GM12874 (cell line): ENCODE measurements at regions not wholly inside any gene's neighbourhood (a gene's known extent, or its start where the extent isn't known, plus 50 kb on each side); places are given as distances from the start of the nearest gene placed in this dataset.

Source experiments
- TF ChIP-seq, protein P1 (sequence below): IDR thresholded peaks from 2 replicates; pipeline ENCODE4 v1.5.1; 2011; ENCODE audit warnings: low read depth, mild to moderate bottlenecking, control low read depth, low read length, moderate library complexity; ENCODE audit not compliant: insufficient read depth

DNA sequence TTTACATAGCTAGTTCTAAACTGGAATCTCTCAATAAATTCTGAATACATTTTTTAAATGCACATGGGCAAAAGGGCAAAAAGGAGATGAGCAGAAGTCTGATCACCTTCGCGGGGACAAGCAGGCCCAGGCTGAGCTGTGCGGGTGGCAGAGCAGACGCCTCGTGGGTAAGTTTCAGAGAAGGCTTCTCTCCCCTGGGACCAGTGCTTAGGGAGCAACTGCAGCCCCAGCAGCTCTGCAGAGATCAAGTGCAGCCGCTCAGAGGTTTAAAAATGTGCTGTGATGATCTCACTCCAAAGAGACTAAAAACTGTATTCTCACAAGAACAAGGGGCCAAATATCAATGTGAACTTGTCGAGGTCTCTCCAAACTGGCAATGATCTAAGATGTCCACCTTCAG is 264.3 kb upstream of the RNF32 start:
- TF ChIP-seq, protein P1, sequence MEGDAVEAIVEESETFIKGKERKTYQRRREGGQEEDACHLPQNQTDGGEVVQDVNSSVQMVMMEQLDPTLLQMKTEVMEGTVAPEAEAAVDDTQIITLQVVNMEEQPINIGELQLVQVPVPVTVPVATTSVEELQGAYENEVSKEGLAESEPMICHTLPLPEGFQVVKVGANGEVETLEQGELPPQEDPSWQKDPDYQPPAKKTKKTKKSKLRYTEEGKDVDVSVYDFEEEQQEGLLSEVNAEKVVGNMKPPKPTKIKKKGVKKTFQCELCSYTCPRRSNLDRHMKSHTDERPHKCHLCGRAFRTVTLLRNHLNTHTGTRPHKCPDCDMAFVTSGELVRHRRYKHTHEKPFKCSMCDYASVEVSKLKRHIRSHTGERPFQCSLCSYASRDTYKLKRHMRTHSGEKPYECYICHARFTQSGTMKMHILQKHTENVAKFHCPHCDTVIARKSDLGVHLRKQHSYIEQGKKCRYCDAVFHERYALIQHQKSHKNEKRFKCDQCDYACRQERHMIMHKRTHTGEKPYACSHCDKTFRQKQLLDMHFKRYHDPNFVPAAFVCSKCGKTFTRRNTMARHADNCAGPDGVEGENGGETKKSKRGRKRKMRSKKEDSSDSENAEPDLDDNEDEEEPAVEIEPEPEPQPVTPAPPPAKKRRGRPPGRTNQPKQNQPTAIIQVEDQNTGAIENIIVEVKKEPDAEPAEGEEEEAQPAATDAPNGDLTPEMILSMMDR = no peak

DNA sequence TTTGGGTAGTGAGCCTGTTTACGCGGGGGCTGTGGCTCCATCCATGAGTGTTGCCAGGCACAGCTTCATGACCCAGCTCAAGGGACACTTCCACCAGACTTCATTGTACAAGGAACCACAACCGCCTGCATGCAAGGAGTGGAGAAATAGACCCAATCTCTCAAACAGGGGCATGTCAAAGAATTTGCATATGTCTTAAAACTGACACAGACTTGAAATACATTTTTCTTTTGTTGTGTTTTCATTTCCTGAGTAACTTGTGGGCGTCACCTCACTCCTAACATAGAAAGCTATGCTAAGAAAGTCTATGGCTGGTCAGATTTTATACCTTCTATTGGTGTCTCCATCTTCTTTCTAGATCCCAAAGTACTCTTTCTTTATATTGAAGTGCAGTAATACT is 266.2 kb upstream of the RNF32 start:
- TF ChIP-seq, protein P1 = no peak

DNA sequence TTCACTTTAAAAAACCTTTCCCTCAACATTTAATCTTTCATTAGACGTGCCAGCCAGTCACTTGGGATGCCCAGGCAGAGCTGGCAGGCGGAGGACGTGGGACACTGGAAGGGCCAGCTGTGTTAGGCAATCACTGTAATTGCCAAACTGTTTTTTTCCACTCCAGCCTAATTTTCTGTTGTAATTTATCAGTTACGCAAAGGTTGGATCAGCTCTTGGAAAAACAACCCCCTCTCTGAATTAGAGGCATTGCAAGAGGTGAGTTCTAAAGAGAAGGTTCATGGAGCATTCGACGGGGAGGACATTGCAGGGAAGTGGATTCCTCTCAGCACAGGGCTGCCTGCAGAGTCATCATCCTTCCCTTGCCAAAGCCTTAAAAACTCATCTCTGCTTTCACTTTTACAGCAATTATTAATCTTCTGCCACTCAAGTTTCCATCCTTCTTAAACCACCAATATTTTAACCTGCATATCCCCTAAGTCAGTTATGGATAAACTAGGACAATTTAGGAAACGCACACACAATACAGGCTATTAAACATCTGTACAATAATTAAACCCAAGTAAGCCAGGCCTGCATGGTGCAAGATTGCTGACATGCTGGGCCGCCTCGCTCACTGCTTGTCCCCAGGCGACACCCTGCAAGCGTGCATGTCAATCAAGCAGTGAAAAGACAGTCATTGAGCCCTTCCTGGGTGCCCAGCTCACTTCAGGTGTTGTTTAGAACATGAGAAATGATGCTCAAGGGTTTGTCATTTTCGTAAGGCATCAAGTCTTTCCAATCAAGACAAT is 272.3 kb upstream of the RNF32 start:
- TF ChIP-seq, protein P1 = no peak

- TF ChIP-seq, protein P1 = no peak
These were observed 276.8 kb upstream of the RNF32 start for GRCh38 chr7:156363751-156364150.

- TF ChIP-seq, protein P1 = no peak
These were observed 279.7 kb upstream of the RNF32 start for GRCh38 chr7:156360835-156361234.

DNA sequence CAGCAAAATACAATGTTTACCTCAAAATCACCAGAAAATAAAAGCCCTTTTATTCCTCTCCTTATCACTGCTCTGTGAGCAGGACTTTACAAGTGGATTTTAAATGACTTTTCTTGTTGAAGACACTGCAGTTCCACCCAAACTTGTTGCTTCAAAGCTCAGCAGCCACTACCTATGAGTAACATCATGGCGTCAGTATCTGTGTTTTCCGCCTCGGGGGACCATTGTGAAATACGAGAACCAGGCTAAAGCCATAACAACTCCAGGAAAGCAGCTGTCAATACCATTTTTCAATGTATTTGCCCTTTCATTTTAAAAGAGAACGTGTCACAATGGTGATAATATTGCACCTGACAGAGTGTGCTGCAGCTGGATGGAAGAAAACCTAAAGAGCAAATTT is 284.0 kb upstream of the RNF32 start:
- TF ChIP-seq, protein P1 = no peak

- TF ChIP-seq, protein P1 = no peak
These were observed 287.2 kb upstream of the RNF32 start for GRCh38 chr7:156353352-156353751.
